ENCODE measurements at regions not wholly inside any gene's neighbourhood (a gene's known extent, or its start where the extent isn't known, plus 50 kb on each side); places are given as distances from the start of the nearest gene placed in this dataset.
A peak's percentile ranks its signal among the peaks of the same experiment; 100 is the strongest.
"Not testable (repeated sequence)": the region's sequence is repeated elsewhere in the genome, so short reads cannot be mapped to it uniquely, and the experiment has no call there.

DNA sequence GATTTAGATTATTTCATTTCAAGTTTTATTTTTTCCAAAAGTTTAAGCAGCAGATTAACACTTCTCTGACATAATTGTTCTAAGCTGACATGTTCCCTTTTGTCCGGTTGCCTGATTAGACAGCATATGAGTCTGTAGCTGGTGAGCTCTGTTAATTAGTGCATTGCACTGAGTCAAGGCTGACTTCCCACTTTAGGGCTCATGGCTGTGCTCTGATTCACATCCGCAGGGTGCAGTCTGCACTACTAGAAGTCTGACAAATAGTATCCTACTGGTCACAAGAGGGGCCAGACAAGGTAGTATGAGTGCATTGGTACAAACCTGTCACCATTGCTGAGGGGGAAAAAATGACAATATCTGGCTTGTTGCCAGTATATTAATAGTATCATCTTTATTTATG lies 443.9 kb upstream of the ZNF804A start:
- no peaks in the 10 kb centered on the region for H3K27me3 ChIP-seq (ENCODE audit: control insufficient read depth in 3 of 3, insufficient read depth in 3 of 3, low read length in 3 of 3)
- no peak overlapping the region for H3K27ac ChIP-seq (ENCODE audit: low read depth in 1 of 3, low read length in 2 of 3)
- DNase-seq (no peak), FAIRE-seq (no peak)
- 73 to 92% (median 84%) methylated on average over 2 of the region's 2 CpGs for WGBS, 3 donors
- no peaks in the 10 kb centered on the region for H3K4me1 ChIP-seq (ENCODE audit: control insufficient read depth in 3 of 3, insufficient read depth in 2 of 3, low read depth in 1 of 3, low read length in 2 of 3)
- no peak overlapping the region for H3K4me3 ChIP-seq (ENCODE audit: low read depth in 1 of 3, low read length in 3 of 3)
- H3K36me3 ChIP-seq (ENCODE audit: control insufficient read depth in 3 of 3, insufficient read depth in 2 of 3, low read depth in 1 of 3, low read length in 3 of 3): no peaks in the 10 kb centered on the region
- H3K9me3 ChIP-seq (ENCODE audit: control insufficient read depth in 2 of 2, insufficient read depth in 1 of 2, low read depth in 1 of 2, low read length in 1 of 2): peaks cover 0 to 7% of the 10 kb centered on the region in 2 donors

DNA sequence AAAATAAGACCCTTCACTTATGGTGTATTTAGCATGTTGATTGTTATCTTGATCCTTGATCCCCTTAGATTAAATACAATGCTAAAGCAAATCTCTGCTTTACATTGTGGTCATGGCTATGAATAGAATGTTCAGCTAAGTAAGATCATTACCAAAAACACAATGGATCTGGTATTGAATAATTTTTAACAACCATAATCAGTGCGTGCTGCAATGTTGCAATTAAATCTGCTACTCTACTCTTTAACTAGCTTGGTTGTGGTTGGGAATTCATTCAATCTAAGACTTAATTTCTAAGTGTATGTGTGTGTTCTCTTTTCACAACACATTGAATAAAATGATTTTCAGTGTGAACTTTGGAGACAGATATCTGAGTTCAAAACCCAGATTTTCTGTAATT lies 442.5 kb upstream of the ZNF804A start:
- 75 to 92% (median 76%) methylated on average over 1 of the region's 1 CpG for WGBS, 3 donors
- FAIRE-seq: no peak
- DNase-seq: no peak

DNA sequence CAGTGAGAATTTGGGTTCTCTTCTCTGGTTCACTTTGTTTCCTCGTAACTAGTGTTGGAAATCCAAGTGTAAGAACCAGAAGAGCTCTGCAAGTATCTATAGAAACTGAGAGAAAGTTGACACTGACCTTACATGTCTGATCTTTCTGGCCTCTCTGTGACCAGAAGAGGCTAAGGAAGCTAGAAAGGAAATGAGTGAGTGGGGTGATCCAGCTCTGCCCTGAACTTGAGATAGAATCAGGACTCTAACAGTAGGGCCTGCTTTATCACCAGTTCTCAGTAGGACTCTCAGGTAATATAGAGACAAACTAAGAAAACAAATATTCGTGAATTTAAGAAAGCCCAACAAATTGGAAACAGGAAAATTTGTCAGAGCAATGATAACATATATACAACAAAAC lies 441.2 kb upstream of the ZNF804A start:
- H3K36me3 ChIP-seq (ENCODE audit: control insufficient read depth in 3 of 3, insufficient read depth in 2 of 3, low read depth in 1 of 3, low read length in 3 of 3): no peaks in the 10 kb centered on the region
- H3K27me3 ChIP-seq (ENCODE audit: control insufficient read depth in 3 of 3, insufficient read depth in 3 of 3, low read length in 3 of 3): no peaks in the 10 kb centered on the region
- FAIRE-seq (no peak), DNase-seq (no peak)
- H3K4me1 ChIP-seq (ENCODE audit: control insufficient read depth in 3 of 3, insufficient read depth in 2 of 3, low read depth in 1 of 3, low read length in 2 of 3): no peaks in the 10 kb centered on the region
- H3K4me3 ChIP-seq (ENCODE audit: low read depth in 1 of 3, low read length in 3 of 3): no peak overlapping the region
- no peak overlapping the region for H3K27ac ChIP-seq (ENCODE audit: low read depth in 1 of 3, low read length in 2 of 3)
- WGBS, 3 donors: 37 to 51% (median 38%) methylated on average over 2 of the region's 2 CpGs
- H3K9me3 ChIP-seq (ENCODE audit: control insufficient read depth in 2 of 2, insufficient read depth in 1 of 2, low read depth in 1 of 2, low read length in 1 of 2): no peaks in the 10 kb centered on the region

More for the DNA sequence above, 442.5 kb upstream of the ZNF804A start:
- Histone ChIP-seq H3K9me3 (ENCODE audit: control insufficient read depth in 2 of 2, insufficient read depth in 1 of 2, low read depth in 1 of 2, low read length in 1 of 2) (no peaks in the 10 kb centered on the region), H3K4me3 (ENCODE audit: low read depth in 1 of 3, low read length in 3 of 3) (no peak overlapping the region), H3K27me3 (ENCODE audit: control insufficient read depth in 3 of 3, insufficient read depth in 3 of 3, low read length in 3 of 3) (no peaks in the 10 kb centered on the region), H3K36me3 (ENCODE audit: control insufficient read depth in 3 of 3, insufficient read depth in 2 of 3, low read depth in 1 of 3, low read length in 3 of 3) (no peaks in the 10 kb centered on the region), H3K27ac (ENCODE audit: low read depth in 1 of 3, low read length in 2 of 3) (no peak overlapping the region), H3K4me1 (ENCODE audit: control insufficient read depth in 3 of 3, insufficient read depth in 2 of 3, low read depth in 1 of 3, low read length in 2 of 3) (no peaks in the 10 kb centered on the region)

DNA sequence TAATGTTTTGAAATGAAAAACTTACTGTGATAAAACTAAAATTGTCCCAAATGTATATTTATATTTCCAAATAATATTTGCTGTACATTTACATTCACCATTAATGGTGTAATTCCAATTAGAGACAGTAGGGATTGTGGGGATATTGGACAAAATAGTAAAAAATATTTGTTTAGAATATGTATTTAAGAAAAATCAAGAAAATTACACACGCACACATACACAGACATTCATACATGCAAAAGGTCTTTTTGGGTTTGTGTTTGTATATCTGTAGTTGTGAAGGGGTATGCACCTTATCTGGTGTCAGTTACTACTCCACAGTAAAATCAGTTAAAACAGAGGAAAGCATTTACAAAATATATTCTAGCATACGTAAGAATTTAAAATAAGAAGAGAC lies 435.9 kb upstream of the ZNF804A start:
- no peak overlapping the region for H3K27ac ChIP-seq (ENCODE audit: low read depth in 1 of 3, low read length in 2 of 3)
- FAIRE-seq (no peak), DNase-seq (no peak)
- no peaks in the 10 kb centered on the region for H3K9me3 ChIP-seq (ENCODE audit: control insufficient read depth in 2 of 2, insufficient read depth in 1 of 2, low read depth in 1 of 2, low read length in 1 of 2)
- H3K27me3 ChIP-seq (ENCODE audit: control insufficient read depth in 3 of 3, insufficient read depth in 3 of 3, low read length in 3 of 3): no peaks in the 10 kb centered on the region
- 90 to 94% (median 90%) methylated on average over 2 of the region's 2 CpGs for WGBS, 3 donors
- H3K36me3 ChIP-seq (ENCODE audit: control insufficient read depth in 3 of 3, insufficient read depth in 2 of 3, low read depth in 1 of 3, low read length in 3 of 3): no peaks in the 10 kb centered on the region
- H3K4me1 ChIP-seq (ENCODE audit: control insufficient read depth in 3 of 3, insufficient read depth in 2 of 3, low read depth in 1 of 3, low read length in 2 of 3): no peaks in the 10 kb centered on the region
- no peak overlapping the region for H3K4me3 ChIP-seq (ENCODE audit: low read depth in 1 of 3, low read length in 3 of 3)

DNA sequence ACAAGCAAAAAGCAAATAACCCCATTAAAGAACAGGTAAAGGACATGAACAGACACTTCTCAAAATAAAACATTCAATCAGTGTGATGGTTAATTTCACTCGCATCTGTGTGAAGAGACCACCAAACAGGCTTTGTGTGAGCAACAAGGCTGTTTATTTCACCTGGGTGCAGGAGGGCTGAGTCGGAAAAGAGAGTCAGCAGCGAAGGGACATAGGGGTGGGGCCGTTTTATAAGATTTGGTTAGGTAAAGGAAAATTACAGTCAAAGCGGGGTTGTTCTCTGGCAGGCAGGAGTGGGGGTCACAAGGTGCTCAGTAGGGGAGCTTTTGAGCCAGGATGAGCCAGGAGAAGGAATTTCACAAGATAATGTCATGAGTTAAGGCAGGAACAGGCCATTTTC lies 429.5 kb upstream of the ZNF804A start:
- H3K36me3 ChIP-seq (ENCODE audit: control insufficient read depth in 3 of 3, insufficient read depth in 2 of 3, low read depth in 1 of 3, low read length in 3 of 3); DNase-seq; H3K4me3 ChIP-seq (ENCODE audit: low read depth in 1 of 3, low read length in 3 of 3); H3K27ac ChIP-seq (ENCODE audit: low read depth in 1 of 3, low read length in 2 of 3); H3K27me3 ChIP-seq (ENCODE audit: control insufficient read depth in 3 of 3, insufficient read depth in 3 of 3, low read length in 3 of 3); H3K4me1 ChIP-seq (ENCODE audit: control insufficient read depth in 3 of 3, insufficient read depth in 2 of 3, low read depth in 1 of 3, low read length in 2 of 3); FAIRE-seq; H3K9me3 ChIP-seq (ENCODE audit: control insufficient read depth in 2 of 2, insufficient read depth in 1 of 2, low read depth in 1 of 2, low read length in 1 of 2): not testable (repeated sequence)
- 85 to 95% (median 90%) methylated on average over 5 of the region's 5 CpGs for WGBS, 3 donors

DNA sequence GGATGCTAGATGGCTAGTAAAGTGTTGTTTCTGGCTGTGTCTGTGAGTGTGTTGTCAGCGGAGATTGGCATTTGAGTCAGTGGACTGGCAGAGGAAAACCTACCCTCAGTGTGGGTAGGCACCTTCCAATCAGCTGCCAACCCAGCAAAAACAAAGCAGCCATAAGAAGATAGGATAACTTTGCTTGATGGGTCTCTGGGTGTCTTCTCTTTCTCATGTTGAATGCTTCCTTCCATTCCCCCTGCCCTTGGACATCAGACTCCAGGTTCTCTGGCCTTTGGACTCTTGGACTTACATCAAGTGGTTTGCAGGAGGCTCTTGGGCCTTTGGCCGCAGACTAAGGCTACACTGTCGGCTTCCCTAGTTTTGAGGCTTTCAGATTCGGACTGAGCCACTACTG lies 429.0 kb upstream of the ZNF804A start:
- DNase-seq (no peak), FAIRE-seq (no peak)
- H3K27me3 ChIP-seq (ENCODE audit: control insufficient read depth in 3 of 3, insufficient read depth in 3 of 3, low read length in 3 of 3): no peaks in the 10 kb centered on the region
- H3K4me3 ChIP-seq (ENCODE audit: low read depth in 1 of 3, low read length in 3 of 3): no peak overlapping the region
- H3K36me3 ChIP-seq (ENCODE audit: control insufficient read depth in 3 of 3, insufficient read depth in 2 of 3, low read depth in 1 of 3, low read length in 3 of 3): no peaks in the 10 kb centered on the region
- H3K9me3 ChIP-seq (ENCODE audit: control insufficient read depth in 2 of 2, insufficient read depth in 1 of 2, low read depth in 1 of 2, low read length in 1 of 2): no peaks in the 10 kb centered on the region
- WGBS, 3 donors: 89 to 94% (median 89%) methylated on average over 4 of the region's 4 CpGs
- no peaks in the 10 kb centered on the region for H3K4me1 ChIP-seq (ENCODE audit: control insufficient read depth in 3 of 3, insufficient read depth in 2 of 3, low read depth in 1 of 3, low read length in 2 of 3)
- H3K27ac ChIP-seq (ENCODE audit: low read depth in 1 of 3, low read length in 2 of 3): no peak overlapping the region

DNA sequence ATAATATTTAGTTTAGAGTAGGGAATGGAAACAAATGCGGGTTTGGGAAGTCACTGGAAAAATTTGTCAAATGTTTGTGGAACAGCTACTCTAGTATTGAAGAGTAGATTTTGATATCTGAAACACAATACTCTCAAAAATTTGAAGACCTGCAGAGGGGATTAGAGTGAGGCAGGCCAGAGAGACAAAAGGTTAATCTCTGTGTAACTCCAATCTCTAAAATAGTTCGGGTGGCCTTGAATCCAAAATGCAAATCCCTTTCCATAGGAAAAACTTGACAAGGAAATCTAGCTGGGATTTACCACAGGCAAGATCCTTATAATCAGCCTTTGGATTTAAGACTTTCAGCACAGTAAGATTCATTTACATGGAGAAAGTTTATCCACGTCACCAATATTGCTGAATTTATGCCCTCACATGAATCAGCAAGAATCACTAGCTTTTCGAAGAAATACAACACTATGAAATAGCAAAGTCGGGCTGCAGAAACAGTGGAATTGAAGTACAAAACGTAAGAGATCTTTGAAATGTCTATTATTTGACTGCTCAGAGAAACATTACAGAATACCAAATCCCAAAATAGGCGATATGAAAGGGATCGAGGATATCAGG lies 423.7 kb upstream of the ZNF804A start:
- Histone ChIP-seq H3K4me1 (ENCODE audit: control insufficient read depth in 3 of 3, insufficient read depth in 2 of 3, low read depth in 1 of 3, low read length in 2 of 3) (no peaks in the 10 kb centered on the region), H3K27me3 (ENCODE audit: control insufficient read depth in 3 of 3, insufficient read depth in 3 of 3, low read length in 3 of 3) (no peaks in the 10 kb centered on the region), H3K27ac (ENCODE audit: low read depth in 1 of 3, low read length in 2 of 3) (no peak overlapping the region), H3K36me3 (ENCODE audit: control insufficient read depth in 3 of 3, insufficient read depth in 2 of 3, low read depth in 1 of 3, low read length in 3 of 3) (no peaks in the 10 kb centered on the region), H3K4me3 (ENCODE audit: low read depth in 1 of 3, low read length in 3 of 3) (no peak overlapping the region), H3K9me3 (ENCODE audit: control insufficient read depth in 2 of 2, insufficient read depth in 1 of 2, low read depth in 1 of 2, low read length in 1 of 2) (no peaks in the 10 kb centered on the region)
- FAIRE-seq: no peak
- 83 to 88% (median 87%) methylated on average over 8 of the region's 8 CpGs for WGBS, 3 donors
- no peak for DNase-seq

DNA sequence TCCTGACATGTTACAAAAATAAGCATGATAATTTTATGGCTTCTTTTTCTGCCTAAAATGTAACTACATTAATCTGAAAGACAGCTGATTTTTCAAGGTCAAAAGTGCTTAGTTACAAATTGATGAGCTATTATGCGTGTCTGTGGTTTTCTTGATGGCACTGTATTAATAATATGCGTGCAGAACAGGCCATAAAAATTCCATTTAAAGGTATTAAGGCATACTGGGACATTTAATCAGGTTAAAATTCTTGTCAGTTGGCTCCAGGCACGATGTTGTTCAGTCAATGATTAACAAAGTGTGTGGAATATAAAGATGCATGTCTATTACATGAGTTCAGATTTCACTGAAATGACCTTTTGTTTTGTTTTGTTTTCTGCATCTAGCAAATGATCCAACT lies 420.1 kb upstream of the ZNF804A start:
- no peaks in the 10 kb centered on the region for H3K4me1 ChIP-seq (ENCODE audit: control insufficient read depth in 3 of 3, insufficient read depth in 2 of 3, low read depth in 1 of 3, low read length in 2 of 3)
- no peak overlapping the region for H3K27ac ChIP-seq (ENCODE audit: low read depth in 1 of 3, low read length in 2 of 3)
- H3K4me3 ChIP-seq (ENCODE audit: low read depth in 1 of 3, low read length in 3 of 3): no peak overlapping the region
- no peaks in the 10 kb centered on the region for H3K27me3 ChIP-seq (ENCODE audit: control insufficient read depth in 3 of 3, insufficient read depth in 3 of 3, low read length in 3 of 3)
- no peaks in the 10 kb centered on the region for H3K9me3 ChIP-seq (ENCODE audit: control insufficient read depth in 2 of 2, insufficient read depth in 1 of 2, low read depth in 1 of 2, low read length in 1 of 2)
- WGBS, 3 donors: 8 to 44% (median 21%) methylated on average over 3 of the region's 3 CpGs
- no peaks in the 10 kb centered on the region for H3K36me3 ChIP-seq (ENCODE audit: control insufficient read depth in 3 of 3, insufficient read depth in 2 of 3, low read depth in 1 of 3, low read length in 3 of 3)
- DNase-seq: peak; percentile 2 to 18
- no peak for FAIRE-seq

DNA sequence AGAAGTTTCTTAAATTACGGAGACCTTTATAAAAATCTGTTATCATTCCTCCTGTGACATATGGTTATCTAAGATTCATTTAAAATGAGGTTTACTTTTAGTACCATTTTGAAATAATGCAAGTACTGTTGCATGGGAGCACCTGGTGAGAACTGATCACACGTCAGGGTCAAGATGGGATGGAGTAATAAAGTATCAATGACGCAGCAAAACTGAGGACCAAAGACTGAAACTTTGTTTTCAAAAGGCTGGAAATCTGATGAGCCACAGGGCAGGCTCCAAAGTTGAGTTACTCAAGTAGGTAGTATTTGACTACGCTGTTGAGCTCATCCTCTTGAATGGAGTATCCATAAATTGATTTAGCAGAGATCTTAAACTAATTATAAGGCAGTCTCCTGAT lies 411.9 kb upstream of the ZNF804A start:
- 78 to 86% (median 82%) methylated on average over 4 of the region's 4 CpGs for WGBS, 3 donors
- Histone ChIP-seq H3K27me3 (ENCODE audit: control insufficient read depth in 3 of 3, insufficient read depth in 3 of 3, low read length in 3 of 3) (no peaks in the 10 kb centered on the region), H3K4me1 (ENCODE audit: control insufficient read depth in 3 of 3, insufficient read depth in 2 of 3, low read depth in 1 of 3, low read length in 2 of 3) (no peaks in the 10 kb centered on the region), H3K9me3 (ENCODE audit: control insufficient read depth in 2 of 2, insufficient read depth in 1 of 2, low read depth in 1 of 2, low read length in 1 of 2) (no peaks in the 10 kb centered on the region), H3K27ac (ENCODE audit: low read depth in 1 of 3, low read length in 2 of 3) (no peak overlapping the region), H3K36me3 (ENCODE audit: control insufficient read depth in 3 of 3, insufficient read depth in 2 of 3, low read depth in 1 of 3, low read length in 3 of 3) (no peaks in the 10 kb centered on the region), H3K4me3 (ENCODE audit: low read depth in 1 of 3, low read length in 3 of 3) (no peak overlapping the region)
- FAIRE-seq (no peak), DNase-seq (no peak)
